ENCODE measurements at regions not wholly inside any gene's neighbourhood (a gene's known extent, or its start where the extent isn't known, plus 50 kb on each side); places are given as distances from the start of the nearest gene placed in this dataset.

DNA sequence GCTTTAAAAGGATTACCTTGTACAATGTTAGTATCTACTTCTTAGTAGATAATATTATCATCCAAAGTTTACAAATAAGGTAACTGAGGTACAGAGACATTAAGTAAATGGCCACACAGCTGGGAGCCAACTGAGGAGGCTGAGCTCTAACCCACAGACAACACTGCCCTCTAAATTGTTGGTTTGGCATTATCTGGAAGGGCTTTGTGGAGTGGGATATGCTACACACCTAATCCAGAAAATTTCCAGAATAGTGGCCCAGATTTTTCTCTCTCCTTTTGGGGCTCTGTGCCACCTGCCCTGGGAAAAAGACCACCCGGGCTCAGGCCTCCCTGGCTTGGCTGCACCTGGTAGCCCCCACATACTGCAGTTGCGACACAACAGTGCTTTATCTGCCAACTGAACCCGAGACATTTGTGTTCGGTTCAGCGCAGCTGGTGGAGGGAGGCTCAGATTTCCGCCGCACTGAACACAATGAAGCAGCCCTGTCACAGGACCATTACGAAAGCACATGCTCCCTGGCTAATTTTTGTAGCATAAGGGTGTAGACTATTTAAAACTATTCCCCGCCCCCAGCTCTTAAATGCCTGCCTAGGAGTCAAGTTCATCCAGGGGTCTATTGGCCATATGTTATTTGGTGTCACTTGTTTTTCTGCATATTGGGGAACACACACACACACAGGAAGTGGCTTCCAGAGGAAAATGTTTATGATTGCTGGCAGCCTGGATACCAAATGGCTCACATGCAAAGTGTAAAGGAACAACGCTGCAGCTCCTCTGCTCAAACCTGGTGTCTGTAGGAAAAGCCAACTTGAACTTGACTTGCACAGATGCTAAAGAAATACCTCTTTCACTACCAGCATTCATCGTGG, 92.3 kb upstream of the ESRRG start:
- H3K27ac ChIP-seq: no peak overlapping the region
- H3K4me2 ChIP-seq: no peak overlapping the region
- no peaks in the 10 kb centered on the region for H3K4me1 ChIP-seq
- ATAC-seq (no peak), DNase-seq (ENCODE audit: low read depth in 1 of 2, low spot score in 1 of 2) (no peak), FAIRE-seq (no peak)
- WGBS (ENCODE audit: missing lambda C conversion rate): 51% methylated on average over 10 of the region's 11 CpGs
- POLR2A ChIA-PET: no interaction called here
- no peaks in the 10 kb centered on the region for H3K9me3 ChIP-seq
- no peak for TF ChIP-seq EHMT2 (IDR thresholded peaks at IDR 0.05; ENCODE audit: low read depth)
- TF ChIP-seq NPAS2 (CRISPR knock-in tag; IDR thresholded peaks at IDR 0.05; ENCODE audit: borderline replicate concordance): no peak
- no peak for TF ChIP-seq ZSCAN20 (CRISPR knock-in tag; IDR thresholded peaks at IDR 0.05)
- TF ChIP-seq RARB (CRISPR knock-in tag; IDR thresholded peaks at IDR 0.05): no peak
- TF ChIP-seq TP53 (CRISPR knock-in tag; IDR thresholded peaks at IDR 0.05): no peak
- TF ChIP-seq HDAC2 (IDR thresholded peaks at IDR 0.05): no peak
- TF ChIP-seq, protein P1, sequence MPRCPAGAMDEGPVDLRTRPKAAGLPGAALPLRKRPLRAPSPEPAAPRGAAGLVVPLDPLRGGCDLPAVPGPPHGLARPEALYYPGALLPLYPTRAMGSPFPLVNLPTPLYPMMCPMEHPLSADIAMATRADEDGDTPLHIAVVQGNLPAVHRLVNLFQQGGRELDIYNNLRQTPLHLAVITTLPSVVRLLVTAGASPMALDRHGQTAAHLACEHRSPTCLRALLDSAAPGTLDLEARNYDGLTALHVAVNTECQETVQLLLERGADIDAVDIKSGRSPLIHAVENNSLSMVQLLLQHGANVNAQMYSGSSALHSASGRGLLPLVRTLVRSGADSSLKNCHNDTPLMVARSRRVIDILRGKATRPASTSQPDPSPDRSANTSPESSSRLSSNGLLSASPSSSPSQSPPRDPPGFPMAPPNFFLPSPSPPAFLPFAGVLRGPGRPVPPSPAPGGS (IDR thresholded peaks at IDR 0.05): no peak
- TF ChIP-seq NR3C1 (IDR thresholded peaks at IDR 0.05): no peak
- no peak for TF ChIP-seq KDM5A (IDR thresholded peaks at IDR 0.05)
- TF ChIP-seq HOXB13 (CRISPR knock-in tag; IDR thresholded peaks at IDR 0.05; ENCODE audit: low read depth): no peak
- TF ChIP-seq, protein P2, sequence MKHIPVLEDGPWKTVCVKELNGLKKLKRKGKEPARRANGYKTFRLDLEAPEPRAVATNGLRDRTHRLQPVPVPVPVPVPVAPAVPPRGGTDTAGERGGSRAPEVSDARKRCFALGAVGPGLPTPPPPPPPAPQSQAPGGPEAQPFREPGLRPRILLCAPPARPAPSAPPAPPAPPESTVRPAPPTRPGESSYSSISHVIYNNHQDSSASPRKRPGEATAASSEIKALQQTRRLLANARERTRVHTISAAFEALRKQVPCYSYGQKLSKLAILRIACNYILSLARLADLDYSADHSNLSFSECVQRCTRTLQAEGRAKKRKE (CRISPR knock-in tag; IDR thresholded peaks at IDR 0.05; ENCODE audit: low read depth): no peak
- no peak for TF ChIP-seq EHF (CRISPR knock-in tag; IDR thresholded peaks at IDR 0.05)
- TF ChIP-seq, protein P3, sequence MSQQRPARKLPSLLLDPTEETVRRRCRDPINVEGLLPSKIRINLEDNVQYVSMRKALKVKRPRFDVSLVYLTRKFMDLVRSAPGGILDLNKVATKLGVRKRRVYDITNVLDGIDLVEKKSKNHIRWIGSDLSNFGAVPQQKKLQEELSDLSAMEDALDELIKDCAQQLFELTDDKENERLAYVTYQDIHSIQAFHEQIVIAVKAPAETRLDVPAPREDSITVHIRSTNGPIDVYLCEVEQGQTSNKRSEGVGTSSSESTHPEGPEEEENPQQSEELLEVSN (IDR thresholded peaks at IDR 0.05; ENCODE audit: borderline replicate concordance, low read depth): no peak
- TF ChIP-seq SREBF2 (IDR thresholded peaks at IDR 0.05): no peak
- TF ChIP-seq, protein P4, sequence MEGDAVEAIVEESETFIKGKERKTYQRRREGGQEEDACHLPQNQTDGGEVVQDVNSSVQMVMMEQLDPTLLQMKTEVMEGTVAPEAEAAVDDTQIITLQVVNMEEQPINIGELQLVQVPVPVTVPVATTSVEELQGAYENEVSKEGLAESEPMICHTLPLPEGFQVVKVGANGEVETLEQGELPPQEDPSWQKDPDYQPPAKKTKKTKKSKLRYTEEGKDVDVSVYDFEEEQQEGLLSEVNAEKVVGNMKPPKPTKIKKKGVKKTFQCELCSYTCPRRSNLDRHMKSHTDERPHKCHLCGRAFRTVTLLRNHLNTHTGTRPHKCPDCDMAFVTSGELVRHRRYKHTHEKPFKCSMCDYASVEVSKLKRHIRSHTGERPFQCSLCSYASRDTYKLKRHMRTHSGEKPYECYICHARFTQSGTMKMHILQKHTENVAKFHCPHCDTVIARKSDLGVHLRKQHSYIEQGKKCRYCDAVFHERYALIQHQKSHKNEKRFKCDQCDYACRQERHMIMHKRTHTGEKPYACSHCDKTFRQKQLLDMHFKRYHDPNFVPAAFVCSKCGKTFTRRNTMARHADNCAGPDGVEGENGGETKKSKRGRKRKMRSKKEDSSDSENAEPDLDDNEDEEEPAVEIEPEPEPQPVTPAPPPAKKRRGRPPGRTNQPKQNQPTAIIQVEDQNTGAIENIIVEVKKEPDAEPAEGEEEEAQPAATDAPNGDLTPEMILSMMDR (IDR thresholded peaks at IDR 0.05): no peak
- TF ChIP-seq, protein P5, sequence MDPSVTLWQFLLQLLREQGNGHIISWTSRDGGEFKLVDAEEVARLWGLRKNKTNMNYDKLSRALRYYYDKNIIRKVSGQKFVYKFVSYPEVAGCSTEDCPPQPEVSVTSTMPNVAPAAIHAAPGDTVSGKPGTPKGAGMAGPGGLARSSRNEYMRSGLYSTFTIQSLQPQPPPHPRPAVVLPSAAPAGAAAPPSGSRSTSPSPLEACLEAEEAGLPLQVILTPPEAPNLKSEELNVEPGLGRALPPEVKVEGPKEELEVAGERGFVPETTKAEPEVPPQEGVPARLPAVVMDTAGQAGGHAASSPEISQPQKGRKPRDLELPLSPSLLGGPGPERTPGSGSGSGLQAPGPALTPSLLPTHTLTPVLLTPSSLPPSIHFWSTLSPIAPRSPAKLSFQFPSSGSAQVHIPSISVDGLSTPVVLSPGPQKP (IDR thresholded peaks at IDR 0.05; ENCODE audit: low read depth, low read length): no peak
- TF ChIP-seq, protein P6, sequence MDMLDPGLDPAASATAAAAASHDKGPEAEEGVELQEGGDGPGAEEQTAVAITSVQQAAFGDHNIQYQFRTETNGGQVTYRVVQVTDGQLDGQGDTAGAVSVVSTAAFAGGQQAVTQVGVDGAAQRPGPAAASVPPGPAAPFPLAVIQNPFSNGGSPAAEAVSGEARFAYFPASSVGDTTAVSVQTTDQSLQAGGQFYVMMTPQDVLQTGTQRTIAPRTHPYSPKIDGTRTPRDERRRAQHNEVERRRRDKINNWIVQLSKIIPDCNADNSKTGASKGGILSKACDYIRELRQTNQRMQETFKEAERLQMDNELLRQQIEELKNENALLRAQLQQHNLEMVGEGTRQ (IDR thresholded peaks at IDR 0.05): no peak
- no peak for TF ChIP-seq POLR2A (IDR thresholded peaks at IDR 0.05; ENCODE audit: low read length)
- TF ChIP-seq, protein P7, sequence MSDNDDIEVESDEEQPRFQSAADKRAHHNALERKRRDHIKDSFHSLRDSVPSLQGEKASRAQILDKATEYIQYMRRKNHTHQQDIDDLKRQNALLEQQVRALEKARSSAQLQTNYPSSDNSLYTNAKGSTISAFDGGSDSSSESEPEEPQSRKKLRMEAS (IDR thresholded peaks at IDR 0.05): no peak
- no peak overlapping the region for H3K4me3 ChIP-seq
- CTCF ChIA-PET: no interaction called here

All from A549 (cell line).